Stimulated activated CD8-positive, alpha-beta memory T cell treated with anti-CD3 and anti-CD28 coated beads, Interleukin-7, amount 100 ng/mL, for 1 hour (primary cell): ENCODE measurements at regions not wholly inside any gene's neighbourhood (a gene's known extent, or its start where the extent isn't known, plus 50 kb on each side); places are given as distances from the start of the nearest gene placed in this dataset.

Experiments used
- DNase-seq, 2 donors: peaks; one replicate each; pipeline ENCODE4 v3.0.0-alpha.2; 2020; ENCODE audit warnings: low read depth in 2 of 2

- no peak for DNase-seq
Observed at GRCh38 chr11:81424822-81425221, 1308.8 kb downstream of the FAM181B start.

- no peak for DNase-seq
Observed at GRCh38 chr11:81422402-81422801, 1311.3 kb downstream of the FAM181B start.

GRCh38 chr11:81421251-81421860 is 1312.3 kb downstream of the FAM181B start:
- DNase-seq: no peak

GRCh38 chr11:81420668-81421250 is 1312.9 kb downstream of the FAM181B start:
- no peak for DNase-seq

GRCh38 chr11:81397316-81397715 is 1336.3 kb downstream of the FAM181B start:
- DNase-seq: no peak

GRCh38 chr11:81394311-81394710 is 1339.4 kb downstream of the FAM181B start:
- DNase-seq: no peak

GRCh38 chr11:81388326-81388725 is 1345.3 kb downstream of the FAM181B start:
- no peak for DNase-seq

- DNase-seq: no peak
Observed at GRCh38 chr11:81380395-81380794, 1353.3 kb downstream of the FAM181B start.

GRCh38 chr11:81377418-81377817 is 1356.2 kb downstream of the FAM181B start:
- DNase-seq: no peak

GRCh38 chr11:81373986-81374385 is 1359.7 kb downstream of the FAM181B start:
- no peak for DNase-seq

GRCh38 chr11:81368192-81368591 is 1365.5 kb downstream of the FAM181B start:
- DNase-seq: no peak

- no peak for DNase-seq
Observed at GRCh38 chr11:81365496-81365895, 1368.2 kb downstream of the FAM181B start.

- DNase-seq: no peak
Observed at GRCh38 chr11:81359476-81359875, 1374.2 kb downstream of the FAM181B start.

GRCh38 chr11:81345609-81346008 is 1388.1 kb downstream of the FAM181B start:
- no peak for DNase-seq

- DNase-seq: no peak
Observed at GRCh38 chr11:81342966-81343365, 1390.7 kb downstream of the FAM181B start.

GRCh38 chr11:81340225-81340624 is 1393.4 kb downstream of the FAM181B start:
- DNase-seq: no peak

GRCh38 chr11:81339521-81339920 is 1394.1 kb downstream of the FAM181B start:
- DNase-seq: no peak

GRCh38 chr11:81337756-81338155 is 1395.9 kb downstream of the FAM181B start:
- no peak for DNase-seq

GRCh38 chr11:81332276-81332675 is 1401.4 kb downstream of the FAM181B start:
- no peak for DNase-seq

- no peak for DNase-seq
Observed at GRCh38 chr11:81331611-81332235, 1401.9 kb downstream of the FAM181B start.

GRCh38 chr11:81331088-81331487 is 1402.6 kb downstream of the FAM181B start:
- no peak for DNase-seq

GRCh38 chr11:81303038-81303664 is 1430.5 kb downstream of the FAM181B start:
- DNase-seq: no peak
